ENCODE measurements at regions not wholly inside any gene's neighbourhood (a gene's known extent, or its start where the extent isn't known, plus 50 kb on each side); places are given as distances from the start of the nearest gene placed in this dataset.

DNA sequence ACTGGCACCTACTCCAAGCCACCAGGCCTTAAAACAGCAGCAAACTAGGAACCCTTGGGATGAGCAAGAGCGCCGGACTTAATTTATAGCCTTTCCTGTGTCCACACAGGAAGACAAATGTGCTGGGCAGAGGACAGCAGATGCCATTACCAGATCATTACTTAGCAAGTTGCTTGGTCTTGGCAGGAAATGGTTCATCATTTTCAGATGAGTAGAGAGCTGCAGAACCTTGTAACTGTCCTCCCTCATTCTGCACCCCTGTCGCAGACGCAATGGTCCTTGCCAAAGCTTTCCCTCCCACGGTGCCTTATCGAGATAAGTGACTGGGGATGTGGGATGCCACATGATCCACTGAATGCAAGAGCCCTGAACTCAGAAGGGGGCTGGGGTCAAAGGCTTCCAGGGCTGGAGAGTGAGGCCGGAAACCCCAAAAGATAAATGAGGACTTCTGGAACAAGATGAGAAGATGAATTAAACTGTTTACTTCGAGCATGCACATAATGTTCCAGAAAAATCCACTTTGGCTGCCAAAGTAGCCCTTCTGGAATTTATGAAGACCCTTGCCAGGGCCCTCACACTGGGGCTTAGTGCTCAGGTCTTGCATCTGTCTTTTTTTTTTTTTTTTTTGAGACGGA is 145.6 kb upstream of the ZNF32 start:
- no peak for TF ChIP-seq SIN3A (IDR thresholded peaks at IDR 0.05; ENCODE audit: borderline replicate concordance, insufficient read depth, low read length)
- TF ChIP-seq POLR2AphosphoS5 (IDR thresholded peaks at IDR 0.05; ENCODE audit: low read depth, low read length) = no peak
- TF ChIP-seq FOXP2 (optimal IDR thresholded peaks at IDR 0.05; ENCODE audit: borderline replicate concordance, extremely low read depth, extremely low read length, insufficient read depth) = no peak

GRCh38 chr10:43793704-43794103 is 145.0 kb upstream of the ZNF32 start:
- no peak for TF ChIP-seq POLR2AphosphoS5 (IDR thresholded peaks at IDR 0.05; ENCODE audit: low read depth, low read length)
- no peak for TF ChIP-seq REST (IDR thresholded peaks at IDR 0.05; ENCODE audit: insufficient read depth in 1 of 2, low read depth in 2 of 2, low read length in 2 of 2)
- TF ChIP-seq TAF1 (IDR thresholded peaks at IDR 0.05; ENCODE audit: borderline replicate concordance, insufficient read depth, low read length) = no peak
- no peak for TF ChIP-seq FOXP2 (optimal IDR thresholded peaks at IDR 0.05; ENCODE audit: borderline replicate concordance, extremely low read depth, extremely low read length, insufficient read depth)
- no peak for TF ChIP-seq SIN3A (IDR thresholded peaks at IDR 0.05; ENCODE audit: borderline replicate concordance, insufficient read depth, low read length)

DNA sequence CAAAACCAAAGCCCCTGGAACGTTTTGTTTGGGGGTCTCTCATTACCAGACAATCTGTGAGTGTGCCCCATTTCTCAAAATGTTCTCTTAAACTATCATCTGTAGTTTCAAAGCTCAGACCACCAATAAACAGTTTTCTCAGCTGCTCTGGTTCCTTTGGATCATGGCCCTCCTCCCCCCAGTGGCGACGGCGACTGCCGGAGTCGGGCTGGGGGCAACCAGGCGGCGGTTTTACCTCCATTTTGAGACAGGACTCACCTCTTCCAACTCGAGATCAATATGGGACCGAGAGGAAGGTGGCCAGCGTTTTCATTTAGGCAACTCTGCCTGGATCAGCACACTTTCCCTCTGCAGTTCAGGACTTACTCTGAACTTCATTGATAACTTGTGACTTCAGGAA is 141.5 kb upstream of the ZNF32 start:
- no peak for TF ChIP-seq REST (IDR thresholded peaks at IDR 0.05; ENCODE audit: insufficient read depth in 1 of 2, low read depth in 2 of 2, low read length in 2 of 2)
- no peak for TF ChIP-seq POLR2AphosphoS5 (IDR thresholded peaks at IDR 0.05; ENCODE audit: low read depth, low read length)
- TF ChIP-seq FOXP2 (optimal IDR thresholded peaks at IDR 0.05; ENCODE audit: borderline replicate concordance, extremely low read depth, extremely low read length, insufficient read depth) = no peak
- TF ChIP-seq TAF1 (IDR thresholded peaks at IDR 0.05; ENCODE audit: borderline replicate concordance, insufficient read depth, low read length) = no peak
- no peak for TF ChIP-seq SIN3A (IDR thresholded peaks at IDR 0.05; ENCODE audit: borderline replicate concordance, insufficient read depth, low read length)

GRCh38 chr10:43785252-43785651 is 136.6 kb upstream of the ZNF32 start:
- no peak for TF ChIP-seq SIN3A (IDR thresholded peaks at IDR 0.05; ENCODE audit: borderline replicate concordance, insufficient read depth, low read length)
- no peak for TF ChIP-seq POLR2AphosphoS5 (IDR thresholded peaks at IDR 0.05; ENCODE audit: low read depth, low read length)
- TF ChIP-seq TAF1 (IDR thresholded peaks at IDR 0.05; ENCODE audit: borderline replicate concordance, insufficient read depth, low read length) = no peak
- TF ChIP-seq FOXP2 (optimal IDR thresholded peaks at IDR 0.05; ENCODE audit: borderline replicate concordance, extremely low read depth, extremely low read length, insufficient read depth) = no peak
- no peak for TF ChIP-seq REST (IDR thresholded peaks at IDR 0.05; ENCODE audit: insufficient read depth in 1 of 2, low read depth in 2 of 2, low read length in 2 of 2)

GRCh38 chr10:43782814-43783213 is 134.1 kb upstream of the ZNF32 start:
- no peak for TF ChIP-seq FOXP2 (optimal IDR thresholded peaks at IDR 0.05; ENCODE audit: borderline replicate concordance, extremely low read depth, extremely low read length, insufficient read depth)
- no peak for TF ChIP-seq REST (IDR thresholded peaks at IDR 0.05; ENCODE audit: insufficient read depth in 1 of 2, low read depth in 2 of 2, low read length in 2 of 2)
- TF ChIP-seq POLR2AphosphoS5 (IDR thresholded peaks at IDR 0.05; ENCODE audit: low read depth, low read length) = no peak
- TF ChIP-seq SIN3A (IDR thresholded peaks at IDR 0.05; ENCODE audit: borderline replicate concordance, insufficient read depth, low read length) = no peak
- no peak for TF ChIP-seq TAF1 (IDR thresholded peaks at IDR 0.05; ENCODE audit: borderline replicate concordance, insufficient read depth, low read length)
